ENCODE measurements at regions not wholly inside any gene's neighbourhood (a gene's known extent, or its start where the extent isn't known, plus 50 kb on each side); places are given as distances from the start of the nearest gene placed in this dataset.

- TF ChIP-seq, protein P1, sequence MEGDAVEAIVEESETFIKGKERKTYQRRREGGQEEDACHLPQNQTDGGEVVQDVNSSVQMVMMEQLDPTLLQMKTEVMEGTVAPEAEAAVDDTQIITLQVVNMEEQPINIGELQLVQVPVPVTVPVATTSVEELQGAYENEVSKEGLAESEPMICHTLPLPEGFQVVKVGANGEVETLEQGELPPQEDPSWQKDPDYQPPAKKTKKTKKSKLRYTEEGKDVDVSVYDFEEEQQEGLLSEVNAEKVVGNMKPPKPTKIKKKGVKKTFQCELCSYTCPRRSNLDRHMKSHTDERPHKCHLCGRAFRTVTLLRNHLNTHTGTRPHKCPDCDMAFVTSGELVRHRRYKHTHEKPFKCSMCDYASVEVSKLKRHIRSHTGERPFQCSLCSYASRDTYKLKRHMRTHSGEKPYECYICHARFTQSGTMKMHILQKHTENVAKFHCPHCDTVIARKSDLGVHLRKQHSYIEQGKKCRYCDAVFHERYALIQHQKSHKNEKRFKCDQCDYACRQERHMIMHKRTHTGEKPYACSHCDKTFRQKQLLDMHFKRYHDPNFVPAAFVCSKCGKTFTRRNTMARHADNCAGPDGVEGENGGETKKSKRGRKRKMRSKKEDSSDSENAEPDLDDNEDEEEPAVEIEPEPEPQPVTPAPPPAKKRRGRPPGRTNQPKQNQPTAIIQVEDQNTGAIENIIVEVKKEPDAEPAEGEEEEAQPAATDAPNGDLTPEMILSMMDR (IDR thresholded peaks at IDR 0.05; ENCODE audit: insufficient read depth, low read depth, low read length) = no peak
Measured at GRCh38 chr6:134402372-134402984, 84.6 kb upstream of the SGK1 start.

DNA sequence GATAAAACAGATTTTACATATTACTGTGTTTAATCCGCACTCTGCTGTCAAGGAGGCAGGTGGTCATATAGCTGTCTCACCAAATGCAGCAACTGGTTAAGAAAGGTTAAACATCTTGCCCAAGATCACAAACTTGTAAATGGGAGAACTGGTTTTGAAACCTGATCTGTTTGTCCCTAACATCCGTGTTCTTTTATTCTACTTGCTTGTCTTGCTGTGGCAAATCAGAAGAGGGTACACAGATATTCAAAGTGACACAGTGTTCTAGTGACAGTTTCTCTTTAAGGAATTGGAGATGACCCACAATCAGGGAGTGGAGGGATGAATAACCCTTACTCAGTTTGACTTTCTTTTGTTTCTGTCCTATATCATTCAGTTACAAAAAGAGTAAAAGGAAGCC, 83.0 kb upstream of the SGK1 start:
- CTCF ChIA-PET = no interaction called here

More at GRCh38 chr6:134402372-134402984, 84.6 kb upstream of the SGK1 start:
- Histone ChIP-seq H3K4me3 (ENCODE audit: low read depth, low read length) (no peak overlapping the region), H3K27me3 (ENCODE audit: control insufficient read depth, insufficient read depth, low read length) (no peaks in the 10 kb centered on the region), H3K36me3 (ENCODE audit: control insufficient read depth, insufficient read depth, low read length) (no peaks in the 10 kb centered on the region)
- DNase-seq (ENCODE audit: low read depth) = no peak
- POLR2A ChIA-PET = no interaction called here
- CTCF ChIA-PET = interaction anchor here (1.5 kb wide), 1 partner anchor 224 kb away, joined by 3 read pairs; no protein-coding TSS in a partner anchor

DNA sequence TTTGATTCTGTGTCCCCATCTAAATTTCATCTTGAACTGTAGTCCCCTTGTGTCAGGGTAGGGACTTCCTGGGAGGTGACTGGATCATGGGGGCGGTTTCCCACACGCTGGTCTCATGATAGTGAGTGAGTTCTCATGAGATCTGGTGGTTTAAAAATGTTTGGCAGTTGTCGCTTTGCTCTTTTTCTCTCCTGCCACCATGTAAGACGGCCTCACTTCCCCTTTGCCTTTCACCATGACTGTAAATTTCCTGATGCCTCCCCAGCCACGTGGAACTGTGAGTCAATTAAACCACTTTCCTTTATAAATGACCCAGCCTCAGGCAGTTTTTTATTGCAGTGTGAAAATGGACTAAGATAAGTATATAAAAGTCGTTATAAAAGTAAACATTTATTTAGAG, 80.5 kb upstream of the SGK1 start:
- POLR2A ChIA-PET = no interaction called here
- no peaks in the 10 kb centered on the region for H3K27me3 ChIP-seq (ENCODE audit: control insufficient read depth, insufficient read depth, low read length)
- CTCF ChIA-PET = no interaction called here
- H3K4me3 ChIP-seq (ENCODE audit: low read depth, low read length) = no peak overlapping the region
- no peak for DNase-seq (ENCODE audit: low read depth)
- TF ChIP-seq, protein P1 (IDR thresholded peaks at IDR 0.05; ENCODE audit: insufficient read depth, low read depth, low read length) = no peak
- no peaks in the 10 kb centered on the region for H3K36me3 ChIP-seq (ENCODE audit: control insufficient read depth, insufficient read depth, low read length)

More for the DNA sequence above, 83.0 kb upstream of the SGK1 start:
- POLR2A ChIA-PET = no interaction called here
- DNase-seq (ENCODE audit: low read depth) = no peak
- Histone ChIP-seq H3K36me3 (ENCODE audit: control insufficient read depth, insufficient read depth, low read length) (no peaks in the 10 kb centered on the region), H3K4me3 (ENCODE audit: low read depth, low read length) (no peak overlapping the region), H3K27me3 (ENCODE audit: control insufficient read depth, insufficient read depth, low read length) (no peaks in the 10 kb centered on the region)
- TF ChIP-seq, protein P1 (IDR thresholded peaks at IDR 0.05; ENCODE audit: insufficient read depth, low read depth, low read length) = no peak

DNA sequence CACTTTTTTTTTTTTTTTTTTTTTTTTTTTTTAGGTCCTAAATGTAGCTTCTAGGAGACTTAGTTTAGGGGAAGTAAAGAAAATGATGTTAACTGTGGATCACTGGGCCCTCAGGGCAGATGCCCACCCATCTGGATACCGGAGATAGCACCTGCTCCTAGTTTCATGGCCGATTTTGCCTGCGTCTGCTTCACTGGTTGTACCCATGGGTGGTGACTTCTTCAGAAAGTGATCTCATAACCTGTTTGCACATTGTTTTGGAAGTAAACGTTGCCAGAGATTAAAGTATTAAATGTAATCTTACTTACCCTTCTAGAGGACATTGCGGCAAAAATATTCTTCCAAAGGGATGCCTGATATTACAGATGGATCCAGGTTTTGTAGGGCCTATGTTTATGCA, 79.8 kb upstream of the SGK1 start:
- DNase-seq (ENCODE audit: low read depth) = no peak
- H3K4me3 ChIP-seq (ENCODE audit: low read depth, low read length) = no peak overlapping the region
- CTCF ChIA-PET = interaction anchor here (0.9 kb wide), 1 partner anchor 222 kb away, joined by 3 read pairs; no protein-coding TSS in a partner anchor
- POLR2A ChIA-PET = no interaction called here
- TF ChIP-seq, protein P1 (IDR thresholded peaks at IDR 0.05; ENCODE audit: insufficient read depth, low read depth, low read length) = no peak
- H3K36me3 ChIP-seq (ENCODE audit: control insufficient read depth, insufficient read depth, low read length) = no peaks in the 10 kb centered on the region
- H3K27me3 ChIP-seq (ENCODE audit: control insufficient read depth, insufficient read depth, low read length) = no peaks in the 10 kb centered on the region

DNA sequence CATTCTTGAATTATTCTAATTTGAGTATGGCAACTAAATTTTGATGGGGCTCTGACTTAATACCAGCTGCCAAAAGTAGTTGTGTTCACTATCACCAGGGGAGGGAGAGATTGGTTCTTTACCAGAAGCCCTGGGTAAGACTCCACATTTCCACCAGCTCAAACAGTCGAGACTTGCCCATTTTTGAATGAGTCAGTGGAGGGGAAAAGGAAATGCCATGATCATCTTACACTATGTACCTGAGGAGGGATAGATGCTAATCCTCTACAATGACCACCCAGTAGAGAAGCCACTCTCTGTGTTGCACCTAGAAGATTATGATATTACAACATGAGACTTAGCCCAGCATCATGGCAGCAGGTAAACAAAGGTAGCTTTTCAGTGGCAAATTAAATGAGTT, 77.0 kb upstream of the SGK1 start:
- CTCF ChIA-PET = interaction anchor here (0.9 kb wide), 1 partner anchor 9 kb away, joined by 3 read pairs; no protein-coding TSS in a partner anchor
- POLR2A ChIA-PET = no interaction called here

More for the DNA sequence above, 77.0 kb upstream of the SGK1 start:
- no peak for DNase-seq (ENCODE audit: low read depth)
- TF ChIP-seq, protein P1 (IDR thresholded peaks at IDR 0.05; ENCODE audit: insufficient read depth, low read depth, low read length) = no peak
- no peak overlapping the region for H3K4me3 ChIP-seq (ENCODE audit: low read depth, low read length)
- H3K27me3 ChIP-seq (ENCODE audit: control insufficient read depth, insufficient read depth, low read length) = no peaks in the 10 kb centered on the region
- no peaks in the 10 kb centered on the region for H3K36me3 ChIP-seq (ENCODE audit: control insufficient read depth, insufficient read depth, low read length)

All from BJ (cell line).